HEK293T (cell line): ENCODE measurements at regions not wholly inside any gene's neighbourhood (a gene's known extent, or its start where the extent isn't known, plus 50 kb on each side); places are given as distances from the start of the nearest gene placed in this dataset.

ENCODE experiments used
- BHLHE40 ChIP-seq: fragments of 450-650 bp; IDR thresholded peaks from 2 replicates; pipeline ENCODE4 v1.6.1; 2016; ENCODE audit warnings: mild to moderate bottlenecking, moderate library complexity, borderline replicate concordance
- ELF4 ChIP-seq: fragments of 450-650 bp; IDR thresholded peaks from 2 replicates; pipeline ENCODE4 v1.6.1; 2017; ENCODE audit warnings: antibody characterized with exemption
- FOXM1 ChIP-seq: fragments of 450-650 bp; IDR thresholded peaks from 2 replicates; pipeline ENCODE4 v1.6.1; 2017; ENCODE audit warnings: mild to moderate bottlenecking, borderline replicate concordance
- HDGF ChIP-seq: fragments of 450-650 bp; IDR thresholded peaks from 2 replicates; pipeline ENCODE4 v1.6.1; 2017; ENCODE audit warnings: antibody characterized with exemption, borderline replicate concordance
- L3MBTL2 ChIP-seq: fragments of 450-650 bp; conservative IDR thresholded peaks from 2 replicates; pipeline ENCODE4 v1.6.1; 2016; ENCODE audit warnings: mild to moderate bottlenecking
- NFRKB ChIP-seq: fragments of 450-650 bp; IDR thresholded peaks from 2 replicates; pipeline ENCODE4 v1.6.1; 2016; ENCODE audit warnings: mild to moderate bottlenecking, moderate library complexity
- PKNOX1 ChIP-seq: fragments of 450-650 bp; IDR thresholded peaks from 2 replicates; pipeline ENCODE4 v1.6.1; 2016
- SP1 ChIP-seq: fragments of 450-650 bp; IDR thresholded peaks from 2 replicates; pipeline ENCODE4 v1.6.1; 2017
- ZNF384 ChIP-seq: fragments of 450-650 bp; IDR thresholded peaks from 2 replicates; pipeline ENCODE4 v1.6.1; 2016

- TF ChIP-seq SP1 (no peak), ELF4 (no peak), ZNF384 (no peak), HDGF (no peak), FOXM1 (no peak), NFRKB (no peak), PKNOX1 (no peak), BHLHE40 (no peak), L3MBTL2 (no peak)
Observed at GRCh38 chr12:67382241-67382871, 113.2 kb downstream of the CAND1 start.
